MCF 10A (cell line): ENCODE measurements at regions not wholly inside any gene's neighbourhood (a gene's known extent, or its start where the extent isn't known, plus 50 kb on each side); places are given as distances from the start of the nearest gene placed in this dataset.

Experiments
- BruUV-seq: library from RNA; stranded (reverse); fragments of 400-500 nt; replicated peaks from 2 replicates; lab custom pipeline; 2021; lab: Mats Ljungman, UMichigan
- CTCF ChIA-PET: fragments of 300-600 bp; sonication (Branson Sonifier 250); formaldehyde crosslinking; extraction: SDS; loops from one replicate; lab custom pipeline; 2021; ENCODE audit warnings: antibody characterized with exemption, inconsistent platforms; lab: Yijun Ruan, JAX
- POLR2A ChIA-PET: fragments of 300-600, 350-650 bp; sonication (Branson Sonifier 250); formaldehyde crosslinking; extraction: SDS; loops from one replicate; lab custom pipeline; 2020; ENCODE audit warnings: antibody characterized with exemption, inconsistent platforms; lab: Yijun Ruan, JAX
- DNase-seq: peaks from one replicate; pipeline ENCODE4 v3.0.0-alpha.2; 2018; ENCODE audit not compliant: unreplicated experiment
- H3K27ac Mint-ChIP-seq: one replicate; pipeline ENCODE4 v1.8.0; 2022; ENCODE audit warnings: mild to moderate bottlenecking, low read depth, mixed read lengths; ENCODE audit not compliant: unreplicated experiment
- H3K27me3 Mint-ChIP-seq: one replicate; pipeline ENCODE4 v1.8.0; 2022; ENCODE audit warnings: mixed read lengths; ENCODE audit not compliant: insufficient read depth, unreplicated experiment
- H3K36me3 Mint-ChIP-seq: one replicate; pipeline ENCODE4 v1.8.0; 2022; ENCODE audit warnings: mild to moderate bottlenecking, moderate library complexity, mixed read lengths; ENCODE audit not compliant: insufficient read depth, unreplicated experiment
- H3K4me1 Mint-ChIP-seq: one replicate; pipeline ENCODE4 v1.8.0; 2022; ENCODE audit warnings: mixed read lengths; ENCODE audit not compliant: insufficient read depth, unreplicated experiment
- H3K4me3 Mint-ChIP-seq: one replicate; pipeline ENCODE4 v1.8.0; 2022; ENCODE audit warnings: mild to moderate bottlenecking, moderate library complexity, mixed read lengths; ENCODE audit not compliant: unreplicated experiment
- H3K9me3 Mint-ChIP-seq: one replicate; pipeline ENCODE4 v1.8.0; 2022; ENCODE audit warnings: mixed read lengths; ENCODE audit not compliant: unreplicated experiment
- CTCF ChIP-seq: fragments of 200-600 bp; IDR thresholded peaks from one replicate; pipeline ENCODE4 v1.8.0; 2022; ENCODE audit warnings: antibody characterized with exemption, mild to moderate bottlenecking; ENCODE audit not compliant: unreplicated experiment
- intact Hi-C: fragments of 100-400 bp; cut with micrococcal nuclease; formaldehyde crosslinking; loops from 2 replicates; pipeline ENCODE4 v1.14.1; 2022

GRCh38 chr1:29447368-29447767, 211.0 kb downstream of the PTPRU start:
- ChIA-PET CTCF (no interaction called here), POLR2A (no interaction called here)
- no peaks in the 10 kb centered on the region for H3K36me3 Mint-ChIP-seq
- TF ChIP-seq CTCF = no peak
- peaks cover 26% of the 10 kb centered on the region for H3K27me3 Mint-ChIP-seq
- no peaks in the 10 kb centered on the region for H3K9me3 Mint-ChIP-seq
- no peak overlapping the region for H3K4me3 Mint-ChIP-seq
- no peak overlapping the region for H3K27ac Mint-ChIP-seq
- intact Hi-C loops = no loop called here
- H3K4me1 Mint-ChIP-seq = no peaks in the 10 kb centered on the region
- no peak for DNase-seq
- no TSS peak for BruUV-seq

- H3K4me3 Mint-ChIP-seq = no peak overlapping the region
- no peak overlapping the region for H3K27ac Mint-ChIP-seq
- no peaks in the 10 kb centered on the region for H3K36me3 Mint-ChIP-seq
- intact Hi-C loops = no loop called here
- ChIA-PET POLR2A (interaction anchor here (0.6 kb wide), 1 partner anchor 28 kb away, joined by 3 read pairs; no protein-coding TSS in a partner anchor), CTCF (interaction anchor here (0.6 to 0.8 kb wide), 2 partner anchors 104 to 259 kb away, joined by 3 read pairs; no protein-coding TSS in a partner anchor)
- no peaks in the 10 kb centered on the region for H3K9me3 Mint-ChIP-seq
- DNase-seq = no peak
- H3K4me1 Mint-ChIP-seq = no peaks in the 10 kb centered on the region
- BruUV-seq = no TSS peak
- peaks cover 49% of the 10 kb centered on the region for H3K27me3 Mint-ChIP-seq
- no peak for TF ChIP-seq CTCF
Measured at GRCh38 chr1:29444782-29445729, 208.7 kb downstream of the PTPRU start.

GRCh38 chr1:29444081-29444715, 207.9 kb downstream of the PTPRU start:
- CTCF ChIA-PET = interaction anchor here (0.8 kb wide), 1 partner anchor 103 kb away, joined by 3 read pairs; no protein-coding TSS in a partner anchor
- no TSS peak for BruUV-seq

More at GRCh38 chr1:29444081-29444715, 207.9 kb downstream of the PTPRU start:
- H3K9me3 Mint-ChIP-seq = no peaks in the 10 kb centered on the region
- no peaks in the 10 kb centered on the region for H3K36me3 Mint-ChIP-seq
- TF ChIP-seq CTCF = no peak
- intact Hi-C loops = no loop called here
- no peak overlapping the region for H3K4me3 Mint-ChIP-seq
- no peak overlapping the region for H3K27ac Mint-ChIP-seq
- POLR2A ChIA-PET = interaction anchor here (0.7 kb wide), 1 partner anchor 1007 kb away, joined by 3 read pairs; no protein-coding TSS in a partner anchor
- H3K27me3 Mint-ChIP-seq = peaks cover 58% of the 10 kb centered on the region
- H3K4me1 Mint-ChIP-seq = no peaks in the 10 kb centered on the region
- DNase-seq = no peak
